ENCODE measurements at regions not wholly inside any gene's neighbourhood (a gene's known extent, or its start where the extent isn't known, plus 50 kb on each side); places are given as distances from the start of the nearest gene placed in this dataset.

DNA sequence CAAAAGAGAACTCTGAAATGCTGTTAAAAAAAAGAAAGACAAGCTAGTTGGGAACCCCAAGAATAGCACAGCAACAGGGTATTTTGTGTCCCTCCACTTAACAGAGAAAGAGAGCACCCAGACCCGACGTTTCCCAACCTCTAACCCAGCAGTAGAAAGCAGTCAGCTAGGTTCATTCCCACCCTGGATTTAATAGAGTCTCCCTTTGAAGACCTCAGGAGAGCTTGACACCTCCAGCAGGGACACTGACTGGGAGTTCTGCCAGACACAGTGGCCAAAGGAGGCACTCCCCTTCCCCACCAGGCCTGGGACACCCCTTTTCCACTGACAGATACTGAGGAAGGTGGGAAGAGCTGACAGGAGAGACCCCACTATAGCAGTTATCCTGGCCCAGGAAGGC is 337.5 kb upstream of the MSX2 start (continued):
- TF ChIP-seq, protein P1, sequence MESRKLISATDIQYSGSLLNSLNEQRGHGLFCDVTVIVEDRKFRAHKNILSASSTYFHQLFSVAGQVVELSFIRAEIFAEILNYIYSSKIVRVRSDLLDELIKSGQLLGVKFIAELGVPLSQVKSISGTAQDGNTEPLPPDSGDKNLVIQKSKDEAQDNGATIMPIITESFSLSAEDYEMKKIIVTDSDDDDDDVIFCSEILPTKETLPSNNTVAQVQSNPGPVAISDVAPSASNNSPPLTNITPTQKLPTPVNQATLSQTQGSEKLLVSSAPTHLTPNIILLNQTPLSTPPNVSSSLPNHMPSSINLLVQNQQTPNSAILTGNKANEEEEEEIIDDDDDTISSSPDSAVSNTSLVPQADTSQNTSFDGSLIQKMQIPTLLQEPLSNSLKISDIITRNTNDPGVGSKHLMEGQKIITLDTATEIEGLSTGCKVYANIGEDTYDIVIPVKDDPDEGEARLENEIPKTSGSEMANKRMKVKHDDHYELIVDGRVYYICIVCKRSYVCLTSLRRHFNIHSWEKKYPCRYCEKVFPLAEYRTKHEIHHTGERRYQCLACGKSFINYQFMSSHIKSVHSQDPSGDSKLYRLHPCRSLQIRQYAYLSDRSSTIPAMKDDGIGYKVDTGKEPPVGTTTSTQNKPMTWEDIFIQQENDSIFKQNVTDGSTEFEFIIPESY (IDR thresholded peaks at IDR 0.05) = no peak

DNA sequence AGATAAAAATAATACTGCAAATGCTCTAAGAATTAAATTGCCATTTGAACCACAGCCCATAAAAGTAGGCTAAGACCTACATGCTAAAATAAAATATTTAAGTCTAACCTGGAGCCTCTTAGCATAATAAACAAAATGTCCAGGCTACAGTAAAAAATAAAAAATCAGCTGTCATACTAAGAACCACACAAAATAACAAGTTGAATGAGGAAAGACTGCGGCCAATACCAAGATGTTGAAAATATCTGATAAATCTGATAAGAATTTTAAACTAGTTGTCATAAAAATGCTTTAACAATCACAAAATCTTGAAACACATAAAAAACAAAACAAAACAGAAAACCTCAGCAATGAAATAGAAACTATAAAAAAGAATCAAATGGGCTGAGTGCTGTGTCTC is 336.9 kb upstream of the MSX2 start:
- peaks cover 0 to 4% (median 0%) of the 10 kb centered on the region in 4 donors for H3K9me3 ChIP-seq (ENCODE audit: control insufficient read depth in 4 of 4, low read length in 3 of 4)
- H3K4me1 ChIP-seq (ENCODE audit: control insufficient read depth in 4 of 4, insufficient read depth in 4 of 4, low read length in 3 of 4) = no peaks in the 10 kb centered on the region
- TF ChIP-seq GABPA (IDR thresholded peaks at IDR 0.05 in 1 of 2, conservative IDR thresholded peaks at IDR 0.05 in 1 of 2) (no peak), EGR1 (IDR thresholded peaks at IDR 0.05; ENCODE audit: low read depth in 2 of 2) (no peak), RAD21 (IDR thresholded peaks at IDR 0.05) (no peak), YY1 (IDR thresholded peaks at IDR 0.05) (no peak), RXRA (IDR thresholded peaks at IDR 0.05) (no peak), JUND (IDR thresholded peaks at IDR 0.05) (no peak), FOXA2 (IDR thresholded peaks at IDR 0.05) (no peak), SP1 (IDR thresholded peaks at IDR 0.05) (no peak), FOXA1 (IDR thresholded peaks at IDR 0.05) (no peak), NR2F2 (IDR thresholded peaks at IDR 0.05) (no peak)
- TF ChIP-seq, protein P2, sequence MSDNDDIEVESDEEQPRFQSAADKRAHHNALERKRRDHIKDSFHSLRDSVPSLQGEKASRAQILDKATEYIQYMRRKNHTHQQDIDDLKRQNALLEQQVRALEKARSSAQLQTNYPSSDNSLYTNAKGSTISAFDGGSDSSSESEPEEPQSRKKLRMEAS (IDR thresholded peaks at IDR 0.05) = no peak
- TF ChIP-seq, protein P3, sequence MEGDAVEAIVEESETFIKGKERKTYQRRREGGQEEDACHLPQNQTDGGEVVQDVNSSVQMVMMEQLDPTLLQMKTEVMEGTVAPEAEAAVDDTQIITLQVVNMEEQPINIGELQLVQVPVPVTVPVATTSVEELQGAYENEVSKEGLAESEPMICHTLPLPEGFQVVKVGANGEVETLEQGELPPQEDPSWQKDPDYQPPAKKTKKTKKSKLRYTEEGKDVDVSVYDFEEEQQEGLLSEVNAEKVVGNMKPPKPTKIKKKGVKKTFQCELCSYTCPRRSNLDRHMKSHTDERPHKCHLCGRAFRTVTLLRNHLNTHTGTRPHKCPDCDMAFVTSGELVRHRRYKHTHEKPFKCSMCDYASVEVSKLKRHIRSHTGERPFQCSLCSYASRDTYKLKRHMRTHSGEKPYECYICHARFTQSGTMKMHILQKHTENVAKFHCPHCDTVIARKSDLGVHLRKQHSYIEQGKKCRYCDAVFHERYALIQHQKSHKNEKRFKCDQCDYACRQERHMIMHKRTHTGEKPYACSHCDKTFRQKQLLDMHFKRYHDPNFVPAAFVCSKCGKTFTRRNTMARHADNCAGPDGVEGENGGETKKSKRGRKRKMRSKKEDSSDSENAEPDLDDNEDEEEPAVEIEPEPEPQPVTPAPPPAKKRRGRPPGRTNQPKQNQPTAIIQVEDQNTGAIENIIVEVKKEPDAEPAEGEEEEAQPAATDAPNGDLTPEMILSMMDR (IDR thresholded peaks at IDR 0.05; ENCODE audit: low read depth, low read length, missing input control) = no peak
- TF ChIP-seq, protein P4, sequence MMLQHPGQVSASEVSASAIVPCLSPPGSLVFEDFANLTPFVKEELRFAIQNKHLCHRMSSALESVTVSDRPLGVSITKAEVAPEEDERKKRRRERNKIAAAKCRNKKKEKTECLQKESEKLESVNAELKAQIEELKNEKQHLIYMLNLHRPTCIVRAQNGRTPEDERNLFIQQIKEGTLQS (IDR thresholded peaks at IDR 0.05) = no peak
- TF ChIP-seq, protein P1 (IDR thresholded peaks at IDR 0.05) = no peak
- TF ChIP-seq, protein P5, sequence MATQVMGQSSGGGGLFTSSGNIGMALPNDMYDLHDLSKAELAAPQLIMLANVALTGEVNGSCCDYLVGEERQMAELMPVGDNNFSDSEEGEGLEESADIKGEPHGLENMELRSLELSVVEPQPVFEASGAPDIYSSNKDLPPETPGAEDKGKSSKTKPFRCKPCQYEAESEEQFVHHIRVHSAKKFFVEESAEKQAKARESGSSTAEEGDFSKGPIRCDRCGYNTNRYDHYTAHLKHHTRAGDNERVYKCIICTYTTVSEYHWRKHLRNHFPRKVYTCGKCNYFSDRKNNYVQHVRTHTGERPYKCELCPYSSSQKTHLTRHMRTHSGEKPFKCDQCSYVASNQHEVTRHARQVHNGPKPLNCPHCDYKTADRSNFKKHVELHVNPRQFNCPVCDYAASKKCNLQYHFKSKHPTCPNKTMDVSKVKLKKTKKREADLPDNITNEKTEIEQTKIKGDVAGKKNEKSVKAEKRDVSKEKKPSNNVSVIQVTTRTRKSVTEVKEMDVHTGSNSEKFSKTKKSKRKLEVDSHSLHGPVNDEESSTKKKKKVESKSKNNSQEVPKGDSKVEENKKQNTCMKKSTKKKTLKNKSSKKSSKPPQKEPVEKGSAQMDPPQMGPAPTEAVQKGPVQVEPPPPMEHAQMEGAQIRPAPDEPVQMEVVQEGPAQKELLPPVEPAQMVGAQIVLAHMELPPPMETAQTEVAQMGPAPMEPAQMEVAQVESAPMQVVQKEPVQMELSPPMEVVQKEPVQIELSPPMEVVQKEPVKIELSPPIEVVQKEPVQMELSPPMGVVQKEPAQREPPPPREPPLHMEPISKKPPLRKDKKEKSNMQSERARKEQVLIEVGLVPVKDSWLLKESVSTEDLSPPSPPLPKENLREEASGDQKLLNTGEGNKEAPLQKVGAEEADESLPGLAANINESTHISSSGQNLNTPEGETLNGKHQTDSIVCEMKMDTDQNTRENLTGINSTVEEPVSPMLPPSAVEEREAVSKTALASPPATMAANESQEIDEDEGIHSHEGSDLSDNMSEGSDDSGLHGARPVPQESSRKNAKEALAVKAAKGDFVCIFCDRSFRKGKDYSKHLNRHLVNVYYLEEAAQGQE (IDR thresholded peaks at IDR 0.05) = no peak
- no peak overlapping the region for H3K9ac ChIP-seq (ENCODE audit: low read depth in 1 of 2, low read length in 2 of 2)
- 89% methylated on average over 1 of the region's 1 CpG for WGBS
- DNase-seq (ENCODE audit: low spot score) = no peak
- H3K36me3 ChIP-seq (ENCODE audit: control insufficient read depth in 4 of 4, insufficient read depth in 3 of 4, low read depth in 1 of 4, low read length in 3 of 4) = no peaks in the 10 kb centered on the region
- H3K27ac ChIP-seq (ENCODE audit: low read depth in 1 of 2, low read length in 2 of 2) = no peak overlapping the region
- H3K4me3 ChIP-seq (ENCODE audit: low read depth in 1 of 3, low read length in 3 of 3) = no peak overlapping the region
- peaks cover 0 to 8% (median 5%) of the 10 kb centered on the region in 4 donors for H3K27me3 ChIP-seq (ENCODE audit: control insufficient read depth in 4 of 4, insufficient read depth in 4 of 4, low read length in 3 of 4)
